ENCODE measurements at regions not wholly inside any gene's neighbourhood (a gene's known extent, or its start where the extent isn't known, plus 50 kb on each side); places are given as distances from the start of the nearest gene placed in this dataset.

GRCh38 chr11:129729216-129729615 is 86.4 kb upstream of the TMEM45B start:
- TF ChIP-seq POLR2A (IDR thresholded peaks at IDR 0.05) (no peak), POLR2AphosphoS5 (IDR thresholded peaks at IDR 0.05) (no peak)
- TF ChIP-seq, protein P1, sequence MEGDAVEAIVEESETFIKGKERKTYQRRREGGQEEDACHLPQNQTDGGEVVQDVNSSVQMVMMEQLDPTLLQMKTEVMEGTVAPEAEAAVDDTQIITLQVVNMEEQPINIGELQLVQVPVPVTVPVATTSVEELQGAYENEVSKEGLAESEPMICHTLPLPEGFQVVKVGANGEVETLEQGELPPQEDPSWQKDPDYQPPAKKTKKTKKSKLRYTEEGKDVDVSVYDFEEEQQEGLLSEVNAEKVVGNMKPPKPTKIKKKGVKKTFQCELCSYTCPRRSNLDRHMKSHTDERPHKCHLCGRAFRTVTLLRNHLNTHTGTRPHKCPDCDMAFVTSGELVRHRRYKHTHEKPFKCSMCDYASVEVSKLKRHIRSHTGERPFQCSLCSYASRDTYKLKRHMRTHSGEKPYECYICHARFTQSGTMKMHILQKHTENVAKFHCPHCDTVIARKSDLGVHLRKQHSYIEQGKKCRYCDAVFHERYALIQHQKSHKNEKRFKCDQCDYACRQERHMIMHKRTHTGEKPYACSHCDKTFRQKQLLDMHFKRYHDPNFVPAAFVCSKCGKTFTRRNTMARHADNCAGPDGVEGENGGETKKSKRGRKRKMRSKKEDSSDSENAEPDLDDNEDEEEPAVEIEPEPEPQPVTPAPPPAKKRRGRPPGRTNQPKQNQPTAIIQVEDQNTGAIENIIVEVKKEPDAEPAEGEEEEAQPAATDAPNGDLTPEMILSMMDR (IDR thresholded peaks at IDR 0.05), result no peak
